ENCODE measurements at regions not wholly inside any gene's neighbourhood (a gene's known extent, or its start where the extent isn't known, plus 50 kb on each side); places are given as distances from the start of the nearest gene placed in this dataset.

DNA sequence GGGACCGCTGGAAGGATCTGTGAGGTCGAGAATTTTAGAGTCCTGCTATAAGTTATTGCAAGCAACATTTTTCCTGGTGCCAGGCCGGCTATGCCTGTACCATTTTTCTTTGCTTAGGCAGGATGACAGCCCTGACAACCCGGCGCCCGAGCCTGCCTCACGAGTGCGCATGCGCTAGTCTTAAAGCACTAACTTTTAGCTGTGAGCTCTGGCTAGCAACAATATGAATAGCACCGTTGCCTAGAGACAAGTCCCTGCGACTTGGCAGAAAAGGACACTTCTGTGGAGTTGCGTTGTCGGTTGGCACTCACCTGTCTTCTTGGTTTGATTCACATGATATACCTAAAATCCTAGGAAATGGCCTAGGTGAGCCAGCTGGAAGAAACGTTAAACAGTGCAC lies 663.4 kb upstream of the TSPY4 start (continued):
- TF ChIP-seq, protein P1, sequence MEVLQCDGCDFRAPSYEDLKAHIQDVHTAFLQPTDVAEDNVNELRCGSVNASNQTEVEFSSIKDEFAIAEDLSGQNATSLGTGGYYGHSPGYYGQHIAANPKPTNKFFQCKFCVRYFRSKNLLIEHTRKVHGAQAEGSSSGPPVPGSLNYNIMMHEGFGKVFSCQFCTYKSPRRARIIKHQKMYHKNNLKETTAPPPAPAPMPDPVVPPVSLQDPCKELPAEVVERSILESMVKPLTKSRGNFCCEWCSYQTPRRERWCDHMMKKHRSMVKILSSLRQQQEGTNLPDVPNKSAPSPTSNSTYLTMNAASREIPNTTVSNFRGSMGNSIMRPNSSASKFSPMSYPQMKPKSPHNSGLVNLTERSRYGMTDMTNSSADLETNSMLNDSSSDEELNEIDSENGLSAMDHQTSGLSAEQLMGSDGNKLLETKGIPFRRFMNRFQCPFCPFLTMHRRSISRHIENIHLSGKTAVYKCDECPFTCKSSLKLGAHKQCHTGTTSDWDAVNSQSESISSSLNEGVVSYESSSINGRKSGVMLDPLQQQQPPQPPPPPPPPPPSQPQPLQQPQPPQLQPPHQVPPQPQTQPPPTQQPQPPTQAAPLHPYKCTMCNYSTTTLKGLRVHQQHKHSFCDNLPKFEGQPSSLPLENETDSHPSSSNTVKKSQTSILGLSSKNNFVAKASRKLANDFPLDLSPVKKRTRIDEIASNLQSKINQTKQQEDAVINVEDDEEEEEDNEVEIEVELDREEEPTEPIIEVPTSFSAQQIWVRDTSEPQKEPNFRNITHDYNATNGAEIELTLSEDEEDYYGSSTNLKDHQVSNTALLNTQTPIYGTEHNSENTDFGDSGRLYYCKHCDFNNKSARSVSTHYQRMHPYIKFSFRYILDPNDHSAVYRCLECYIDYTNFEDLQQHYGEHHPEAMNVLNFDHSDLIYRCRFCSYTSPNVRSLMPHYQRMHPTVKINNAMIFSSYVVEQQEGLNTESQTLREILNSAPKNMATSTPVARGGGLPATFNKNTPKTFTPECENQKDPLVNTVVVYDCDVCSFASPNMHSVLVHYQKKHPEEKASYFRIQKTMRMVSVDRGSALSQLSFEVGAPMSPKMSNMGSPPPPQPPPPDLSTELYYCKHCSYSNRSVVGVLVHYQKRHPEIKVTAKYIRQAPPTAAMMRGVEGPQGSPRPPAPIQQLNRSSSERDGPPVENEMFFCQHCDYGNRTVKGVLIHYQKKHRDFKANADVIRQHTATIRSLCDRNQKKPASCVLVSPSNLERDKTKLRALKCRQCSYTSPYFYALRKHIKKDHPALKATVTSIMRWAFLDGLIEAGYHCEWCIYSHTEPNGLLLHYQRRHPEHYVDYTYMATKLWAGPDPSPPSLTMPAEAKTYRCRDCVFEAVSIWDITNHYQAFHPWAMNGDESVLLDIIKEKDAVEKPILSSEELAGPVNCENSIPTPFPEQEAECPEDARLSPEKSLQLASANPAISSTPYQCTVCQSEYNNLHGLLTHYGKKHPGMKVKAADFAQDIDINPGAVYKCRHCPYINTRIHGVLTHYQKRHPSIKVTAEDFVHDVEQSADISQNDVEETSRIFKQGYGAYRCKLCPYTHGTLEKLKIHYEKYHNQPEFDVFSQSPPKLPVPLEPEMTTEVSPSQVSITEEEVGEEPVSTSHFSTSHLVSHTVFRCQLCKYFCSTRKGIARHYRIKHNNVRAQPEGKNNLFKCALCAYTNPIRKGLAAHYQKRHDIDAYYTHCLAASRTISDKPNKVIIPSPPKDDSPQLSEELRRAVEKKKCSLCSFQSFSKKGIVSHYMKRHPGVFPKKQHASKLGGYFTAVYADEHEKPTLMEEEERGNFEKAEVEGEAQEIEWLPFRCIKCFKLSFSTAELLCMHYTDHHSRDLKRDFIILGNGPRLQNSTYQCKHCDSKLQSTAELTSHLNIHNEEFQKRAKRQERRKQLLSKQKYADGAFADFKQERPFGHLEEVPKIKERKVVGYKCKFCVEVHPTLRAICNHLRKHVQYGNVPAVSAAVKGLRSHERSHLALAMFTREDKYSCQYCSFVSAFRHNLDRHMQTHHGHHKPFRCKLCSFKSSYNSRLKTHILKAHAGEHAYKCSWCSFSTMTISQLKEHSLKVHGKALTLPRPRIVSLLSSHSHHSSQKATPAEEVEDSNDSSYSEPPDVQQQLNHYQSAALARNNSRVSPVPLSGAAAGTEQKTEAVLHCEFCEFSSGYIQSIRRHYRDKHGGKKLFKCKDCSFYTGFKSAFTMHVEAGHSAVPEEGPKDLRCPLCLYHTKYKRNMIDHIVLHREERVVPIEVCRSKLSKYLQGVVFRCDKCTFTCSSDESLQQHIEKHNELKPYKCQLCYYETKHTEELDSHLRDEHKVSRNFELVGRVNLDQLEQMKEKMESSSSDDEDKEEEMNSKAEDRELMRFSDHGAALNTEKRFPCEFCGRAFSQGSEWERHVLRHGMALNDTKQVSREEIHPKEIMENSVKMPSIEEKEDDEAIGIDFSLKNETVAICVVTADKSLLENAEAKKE (CRISPR knock-in tag; IDR thresholded peaks at IDR 0.05), result no peak
- no peak for TF ChIP-seq EZH2 (IDR thresholded peaks at IDR 0.05; ENCODE audit: low read depth, unreplicated experiment)
- TF ChIP-seq CREB1 (CRISPR knock-in tag; IDR thresholded peaks at IDR 0.05; ENCODE audit: low read depth), result no peak
- TF ChIP-seq POLR2AphosphoS5 (IDR thresholded peaks at IDR 0.05; ENCODE audit: low read depth), result no peak
- TF ChIP-seq ZNF331 (CRISPR knock-in tag; IDR thresholded peaks at IDR 0.05; ENCODE audit: low read depth), result no peak
- TF ChIP-seq STAT1 (IDR thresholded peaks at IDR 0.05; ENCODE audit: unreplicated experiment), result no peak

DNA sequence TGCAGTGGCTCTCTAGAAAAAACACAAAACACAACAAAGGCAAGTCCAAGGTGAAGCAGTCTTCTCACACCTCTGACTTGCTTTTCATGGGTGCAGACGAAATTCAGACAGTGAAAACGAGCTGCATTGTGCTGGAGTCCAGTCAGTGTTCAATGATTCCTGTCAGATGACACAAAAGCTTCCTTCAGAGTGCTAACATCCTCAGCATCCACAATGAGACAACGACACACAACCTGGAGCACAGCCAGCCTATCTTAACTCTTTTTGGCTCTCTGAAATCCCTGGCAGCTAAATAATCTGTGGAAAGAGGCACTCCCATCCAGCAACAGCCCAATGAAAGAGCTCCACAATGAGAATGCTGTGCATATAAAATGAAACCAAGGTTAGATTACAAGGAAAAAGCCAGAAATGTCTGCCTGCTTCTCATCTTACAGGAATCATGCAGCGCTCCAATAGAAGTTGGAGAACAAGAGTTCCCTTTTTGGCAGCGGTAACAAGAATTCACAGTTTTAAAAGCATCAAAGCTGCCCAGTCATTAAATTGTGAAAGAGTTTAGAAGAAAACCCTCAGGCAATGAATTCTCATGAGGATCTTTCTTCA lies 659.8 kb upstream of the TSPY4 start:
- H3K36me3 Mint-ChIP-seq (ENCODE audit: low read depth), result peaks cover 2% of the 10 kb centered on the region; the same call in 1 of the 3 replicates
- Histone ChIP-seq H3K36me3 (ENCODE audit: insufficient read depth) (no peaks in the 10 kb centered on the region), H3K27me3 (ENCODE audit: insufficient read depth) (no peaks in the 10 kb centered on the region), H3K9me2 (ENCODE audit: insufficient read depth) (no peaks in the 10 kb centered on the region), H3K79me2 (replicated peaks; ENCODE audit: insufficient read depth) (no peaks in the 10 kb centered on the region), H4K20me1 (replicated peaks; ENCODE audit: insufficient read depth) (no peaks in the 10 kb centered on the region), H2AFZ (no peak overlapping the region), H3K4me2 (no peak overlapping the region), H3K27ac (ENCODE audit: low read depth) (no peak overlapping the region), H3F3A (replicated peaks; ENCODE audit: low read depth) (no peaks in the 10 kb centered on the region), H3K4me1 (ENCODE audit: insufficient read depth) (no peaks in the 10 kb centered on the region), H3K4me3 (no peak overlapping the region)
- no peaks in the 10 kb centered on the region for H3K4me1 Mint-ChIP-seq
- H3K9me3 Mint-ChIP-seq, result peaks cover 94% of the 10 kb centered on the region
- no peak overlapping the region for H3K27ac Mint-ChIP-seq
- ATAC-seq (no peak), DNase-seq (ENCODE audit: low spot score) (no peak)
- no peak overlapping the region for H3K4me3 Mint-ChIP-seq
- H3K27me3 Mint-ChIP-seq (ENCODE audit: insufficient read depth, low read depth, poor library complexity), result no peaks in the 10 kb centered on the region
- TF ChIP-seq, protein P2, sequence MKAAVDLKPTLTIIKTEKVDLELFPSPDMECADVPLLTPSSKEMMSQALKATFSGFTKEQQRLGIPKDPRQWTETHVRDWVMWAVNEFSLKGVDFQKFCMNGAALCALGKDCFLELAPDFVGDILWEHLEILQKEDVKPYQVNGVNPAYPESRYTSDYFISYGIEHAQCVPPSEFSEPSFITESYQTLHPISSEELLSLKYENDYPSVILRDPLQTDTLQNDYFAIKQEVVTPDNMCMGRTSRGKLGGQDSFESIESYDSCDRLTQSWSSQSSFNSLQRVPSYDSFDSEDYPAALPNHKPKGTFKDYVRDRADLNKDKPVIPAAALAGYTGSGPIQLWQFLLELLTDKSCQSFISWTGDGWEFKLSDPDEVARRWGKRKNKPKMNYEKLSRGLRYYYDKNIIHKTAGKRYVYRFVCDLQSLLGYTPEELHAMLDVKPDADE (IDR thresholded peaks at IDR 0.05), result no peak
- TF ChIP-seq POLR2AphosphoS5 (IDR thresholded peaks at IDR 0.05; ENCODE audit: low read depth), result no peak
- TF ChIP-seq NANOG (IDR thresholded peaks at IDR 0.05; ENCODE audit: borderline replicate concordance), result no peak
- TF ChIP-seq, protein P3, sequence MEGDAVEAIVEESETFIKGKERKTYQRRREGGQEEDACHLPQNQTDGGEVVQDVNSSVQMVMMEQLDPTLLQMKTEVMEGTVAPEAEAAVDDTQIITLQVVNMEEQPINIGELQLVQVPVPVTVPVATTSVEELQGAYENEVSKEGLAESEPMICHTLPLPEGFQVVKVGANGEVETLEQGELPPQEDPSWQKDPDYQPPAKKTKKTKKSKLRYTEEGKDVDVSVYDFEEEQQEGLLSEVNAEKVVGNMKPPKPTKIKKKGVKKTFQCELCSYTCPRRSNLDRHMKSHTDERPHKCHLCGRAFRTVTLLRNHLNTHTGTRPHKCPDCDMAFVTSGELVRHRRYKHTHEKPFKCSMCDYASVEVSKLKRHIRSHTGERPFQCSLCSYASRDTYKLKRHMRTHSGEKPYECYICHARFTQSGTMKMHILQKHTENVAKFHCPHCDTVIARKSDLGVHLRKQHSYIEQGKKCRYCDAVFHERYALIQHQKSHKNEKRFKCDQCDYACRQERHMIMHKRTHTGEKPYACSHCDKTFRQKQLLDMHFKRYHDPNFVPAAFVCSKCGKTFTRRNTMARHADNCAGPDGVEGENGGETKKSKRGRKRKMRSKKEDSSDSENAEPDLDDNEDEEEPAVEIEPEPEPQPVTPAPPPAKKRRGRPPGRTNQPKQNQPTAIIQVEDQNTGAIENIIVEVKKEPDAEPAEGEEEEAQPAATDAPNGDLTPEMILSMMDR (conservative IDR thresholded peaks at IDR 0.05; ENCODE audit: low read depth in 2 of 2), result no peak
